NCI-H128 (cell line): ENCODE measurements at regions not wholly inside any gene's neighbourhood (a gene's known extent, or its start where the extent isn't known, plus 50 kb on each side); places are given as distances from the start of the nearest gene placed in this dataset.
"Not testable (repeated sequence)": the region's sequence is repeated elsewhere in the genome, so short reads cannot be mapped to it uniquely, and the experiment has no call there.

ENCODE experiments used
- DNase-seq: peaks from one replicate; lab custom pipeline; 2025; ENCODE audit not compliant: unreplicated experiment; lab: John Stamatoyannopoulos, UW

DNA sequence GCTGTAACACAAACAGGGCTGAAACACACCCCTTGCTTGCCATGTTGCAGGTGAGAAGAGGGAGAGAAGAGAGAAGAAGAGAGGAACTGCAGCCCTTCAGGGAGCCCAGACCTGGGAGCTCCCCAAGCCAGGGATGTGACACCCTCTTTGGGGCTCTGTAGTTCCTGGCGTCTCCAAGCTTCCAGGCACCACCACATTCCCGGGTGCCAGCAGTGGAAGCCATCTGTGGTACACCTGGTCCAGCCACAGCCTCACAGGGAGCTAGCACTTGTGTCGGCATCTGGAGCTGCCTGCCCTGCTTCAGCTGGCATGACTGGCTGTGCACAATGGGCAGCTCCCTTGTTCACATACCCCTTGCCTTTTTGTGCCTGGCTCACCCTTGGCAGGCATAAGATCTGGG lies 182.1 kb downstream of the DEPDC1B start:
- no peak for DNase-seq

DNA sequence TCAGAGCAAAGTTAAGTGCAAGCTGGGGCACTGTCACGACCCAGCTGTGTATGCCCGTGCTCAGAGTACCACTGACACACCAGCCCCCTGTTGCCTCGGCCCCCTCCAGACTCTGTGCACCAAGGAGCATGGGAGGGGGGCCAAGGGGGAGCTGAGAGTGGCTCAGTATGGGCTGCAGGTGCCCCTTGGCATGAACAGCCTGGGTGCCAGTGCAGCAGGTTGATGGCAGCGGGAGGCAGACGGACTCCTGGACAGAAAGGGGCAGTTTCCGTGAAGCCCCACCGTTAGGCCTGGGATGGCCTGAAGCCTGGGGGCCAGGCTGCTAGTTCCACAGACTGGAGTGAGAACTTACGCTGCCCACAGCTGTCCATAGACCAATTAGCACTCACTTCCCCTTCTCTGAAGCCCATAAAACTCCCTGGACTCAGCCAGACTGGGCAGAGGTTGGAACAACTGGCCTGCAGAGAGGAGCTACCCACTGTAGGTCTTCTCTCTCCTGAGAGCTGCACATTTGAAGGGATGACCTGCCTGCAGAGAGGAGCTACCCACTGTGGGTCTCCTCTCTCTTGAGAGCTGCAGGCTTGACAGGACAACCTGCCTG lies 182.8 kb downstream of the DEPDC1B start:
- no peak for DNase-seq

- no peak for DNase-seq
Observed at GRCh38 chr5:60516688-60517087, 183.3 kb downstream of the DEPDC1B start.

GRCh38 chr5:60514152-60514551 lies 185.8 kb downstream of the DEPDC1B start:
- DNase-seq: no peak

GRCh38 chr5:60512117-60512516 lies 187.8 kb downstream of the DEPDC1B start:
- DNase-seq: no peak

DNA sequence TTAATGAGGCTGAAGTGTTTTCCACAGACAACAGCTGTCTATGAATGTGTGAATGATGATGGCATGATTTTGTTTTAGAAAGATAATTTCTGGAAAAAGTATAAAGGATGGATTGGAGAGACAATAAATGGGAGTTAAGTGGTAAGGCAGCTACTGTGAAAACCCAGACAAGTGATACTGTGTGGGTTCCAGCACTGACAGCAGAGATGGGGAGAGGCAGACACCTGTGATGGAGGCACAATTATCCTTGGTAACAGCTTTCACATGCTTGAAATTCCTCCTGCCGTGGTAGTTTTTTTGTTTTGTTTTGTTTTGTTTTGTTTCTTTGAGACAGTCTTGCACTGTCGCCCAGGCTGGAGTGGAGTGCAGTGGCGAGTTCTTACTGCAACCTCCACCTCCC lies 189.3 kb downstream of the DEPDC1B start:
- no peak for DNase-seq

- no peak for DNase-seq
Observed at GRCh38 chr5:60510049-60510448, 189.9 kb downstream of the DEPDC1B start.

- DNase-seq: no peak
Observed at GRCh38 chr5:60509519-60509918, 190.4 kb downstream of the DEPDC1B start.

- DNase-seq: no peak
Observed at GRCh38 chr5:60507687-60508086, 192.3 kb downstream of the DEPDC1B start.

DNA sequence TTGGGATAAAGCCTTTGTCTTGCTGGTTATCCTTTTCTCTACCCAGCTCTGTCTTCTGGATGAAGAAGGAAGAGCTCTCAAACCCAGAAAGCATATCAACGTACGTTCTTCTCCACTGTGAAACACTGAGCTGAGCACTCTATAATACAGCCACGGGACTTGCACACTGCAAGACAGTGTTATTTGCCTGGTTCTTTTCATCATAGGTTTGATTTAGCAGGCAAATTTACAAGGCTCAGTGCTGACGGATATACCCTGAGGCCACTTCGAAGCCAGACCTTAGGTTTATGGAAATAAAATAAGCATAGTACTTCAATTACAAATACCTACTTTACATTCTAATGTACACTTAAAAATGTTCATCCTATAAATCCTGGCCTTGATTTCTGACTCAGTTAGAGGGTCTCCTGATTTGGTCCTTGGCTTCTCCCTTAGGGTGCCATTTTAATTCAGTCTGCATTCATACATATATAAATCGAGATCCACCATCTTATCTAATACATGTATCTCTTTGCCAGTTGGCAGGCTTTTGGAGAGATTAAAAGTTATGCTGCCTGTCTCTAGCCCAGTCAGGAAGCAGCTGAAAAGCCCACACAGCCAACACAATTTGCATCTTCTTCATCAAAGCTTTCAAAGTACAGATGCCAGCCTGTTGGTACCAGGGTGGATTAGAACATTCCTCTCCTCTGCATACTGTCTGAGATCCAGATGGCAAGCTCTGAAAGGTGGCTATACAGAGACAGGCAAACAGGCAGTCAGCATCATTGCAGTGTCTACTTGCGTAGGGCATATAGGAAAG lies 194.4 kb downstream of the DEPDC1B start:
- DNase-seq: no peak

DNA sequence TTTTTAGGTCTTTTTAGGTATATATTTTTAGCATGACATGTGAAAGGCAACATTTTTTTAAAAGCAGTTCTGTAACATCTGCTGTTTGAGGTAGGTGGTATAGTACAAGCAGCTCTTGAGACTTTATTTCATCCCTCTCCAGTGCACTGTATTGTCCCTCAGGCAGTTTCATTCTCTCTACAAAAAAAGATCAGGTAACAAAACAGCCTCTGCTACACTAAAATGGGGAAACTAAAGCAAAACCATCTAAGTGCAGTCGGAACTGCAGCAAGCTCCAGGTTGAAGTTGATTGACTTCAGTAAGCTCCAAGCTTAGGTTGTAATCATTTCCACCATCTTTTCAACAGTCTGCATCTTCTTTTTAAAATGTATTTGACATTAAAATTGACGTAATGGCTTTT lies 195.6 kb downstream of the DEPDC1B start:
- no peak for DNase-seq

- no peak for DNase-seq
Observed at GRCh38 chr5:60503771-60504170, 196.2 kb downstream of the DEPDC1B start.

DNA sequence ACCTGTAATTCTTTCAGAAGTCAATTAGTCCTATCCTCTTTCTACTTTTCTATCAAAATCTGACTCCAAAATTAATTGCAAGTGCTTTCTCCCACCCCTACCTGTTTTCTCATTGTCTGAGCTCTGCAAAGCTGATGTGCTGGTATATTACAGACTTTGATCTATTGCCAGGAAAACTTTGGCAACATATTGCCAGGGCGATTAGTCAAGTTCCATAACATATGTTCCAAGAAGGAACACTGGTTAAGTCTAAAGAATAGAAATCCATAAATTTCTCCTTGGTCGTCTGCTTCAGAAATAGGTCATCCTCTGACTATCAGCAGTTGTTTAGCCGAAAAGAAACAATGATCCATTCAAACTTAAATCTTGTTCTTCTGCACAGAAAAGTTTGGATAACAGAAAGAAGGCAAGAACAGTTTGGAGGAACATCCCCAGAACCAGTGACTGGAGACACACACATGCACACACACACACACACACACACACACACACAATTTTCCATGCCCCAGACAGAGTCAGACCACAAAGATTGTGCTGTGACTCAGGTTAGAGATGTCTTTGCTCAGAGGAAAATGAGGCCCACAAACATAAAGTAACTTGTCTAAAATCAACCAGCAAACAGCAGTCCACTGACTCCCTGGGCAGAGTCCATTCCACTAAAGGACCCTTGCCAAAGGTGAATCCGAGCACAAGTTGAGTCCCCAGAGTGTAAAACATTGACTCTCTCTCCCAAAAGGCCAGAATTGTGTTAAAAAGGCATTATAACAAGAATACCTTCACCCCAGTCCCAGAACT lies 202.1 kb downstream of the DEPDC1B start:
- no peak for DNase-seq

- DNase-seq: no peak
Observed at GRCh38 chr5:60495644-60496520, 204.1 kb downstream of the DEPDC1B start.

GRCh38 chr5:60494635-60495034 lies 205.3 kb downstream of the DEPDC1B start:
- DNase-seq: no peak

GRCh38 chr5:60494144-60494543 lies 205.8 kb downstream of the DEPDC1B start:
- DNase-seq: no peak

- no peak for DNase-seq
Observed at GRCh38 chr5:60493372-60493771, 206.6 kb downstream of the DEPDC1B start.

DNA sequence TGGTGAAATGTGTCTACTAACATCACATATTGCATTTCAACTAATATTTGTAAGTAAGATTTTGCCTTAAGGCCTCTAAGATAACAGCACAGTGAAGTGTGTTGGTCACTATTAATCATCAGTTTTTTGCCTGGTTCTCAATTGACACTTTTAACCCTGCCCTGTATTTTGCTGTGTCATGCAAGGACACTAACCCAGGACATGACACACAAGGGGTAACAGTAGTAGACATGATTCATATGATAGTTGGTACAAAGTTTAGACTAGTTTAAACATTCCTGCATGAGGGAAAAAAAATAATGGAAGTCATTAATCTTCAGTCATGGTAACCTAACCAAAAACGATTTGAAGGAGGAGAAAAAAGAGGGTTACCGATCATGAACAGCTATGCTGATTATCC lies 207.0 kb downstream of the DEPDC1B start:
- DNase-seq: no peak

DNA sequence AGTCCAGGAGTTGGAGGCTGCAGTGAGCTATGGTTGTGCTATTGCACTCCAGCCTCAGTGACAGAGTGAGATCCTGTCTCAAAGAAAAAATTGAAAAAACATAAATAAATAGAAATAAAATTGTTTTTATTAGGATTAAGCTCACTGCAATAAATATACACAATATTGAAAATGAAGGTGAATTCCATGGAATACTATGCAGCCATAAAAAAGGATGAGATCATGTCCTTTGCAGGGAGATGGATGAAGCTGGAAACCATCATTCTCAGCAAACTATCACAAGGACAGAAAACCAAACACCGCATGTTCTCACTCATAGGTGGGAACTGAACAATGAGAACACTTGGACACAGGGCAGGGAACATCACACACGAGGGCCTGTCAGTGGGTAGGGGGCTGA lies 207.6 kb downstream of the DEPDC1B start:
- not testable (repeated sequence) for DNase-seq

DNA sequence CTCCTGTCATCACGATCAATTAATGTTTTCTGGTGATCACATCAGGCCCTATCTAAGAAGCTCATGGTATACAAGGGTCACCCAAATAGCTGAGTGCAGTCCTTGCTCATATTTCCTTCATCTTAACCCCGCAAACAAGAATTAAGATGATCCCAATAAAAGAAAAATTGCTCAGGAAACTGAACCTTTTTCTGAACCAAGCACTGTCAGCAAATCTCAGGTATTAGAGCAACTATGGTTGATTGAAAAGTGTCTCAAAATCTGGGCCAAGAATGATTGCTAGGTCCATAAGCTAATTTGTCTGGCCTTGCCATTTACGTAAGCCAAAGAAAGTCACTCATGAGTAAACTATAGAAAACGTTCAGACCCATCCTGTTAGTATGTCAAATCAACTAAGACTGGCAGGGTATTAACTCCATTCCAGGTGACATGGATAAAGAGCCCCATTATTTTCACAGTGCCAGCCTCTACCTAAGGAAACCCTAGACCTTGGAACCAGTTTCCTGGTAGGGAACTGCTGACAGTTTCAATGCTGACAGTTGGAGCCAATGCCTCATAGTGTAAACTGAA lies 209.3 kb downstream of the DEPDC1B start:
- DNase-seq: no peak

GRCh38 chr5:60489856-60490255 lies 210.1 kb downstream of the DEPDC1B start:
- no peak for DNase-seq
